GM21825 (cell line): ENCODE measurements at regions not wholly inside any gene's neighbourhood (a gene's known extent, or its start where the extent isn't known, plus 50 kb on each side); places are given as distances from the start of the nearest gene placed in this dataset.

Source experiments
- ATAC-seq: cut with Tn5 transposase; IDR thresholded peaks from one replicate; pipeline ENCODE4 v1.9.1; 2021; ENCODE audit warnings: mild to moderate bottlenecking, moderate library complexity; ENCODE audit not compliant: unreplicated experiment

GRCh38 chr20:24339210-24339641 is 130.2 kb upstream of the SYNDIG1 start:
- no peak for ATAC-seq

GRCh38 chr20:24337551-24337950 is 131.9 kb upstream of the SYNDIG1 start:
- ATAC-seq: no peak

- ATAC-seq: no peak
These were observed 132.4 kb upstream of the SYNDIG1 start for GRCh38 chr20:24337069-24337468.

GRCh38 chr20:24334830-24335229 is 134.6 kb upstream of the SYNDIG1 start:
- no peak for ATAC-seq

- no peak for ATAC-seq
These were observed 136.5 kb upstream of the SYNDIG1 start for GRCh38 chr20:24332956-24333355.

- ATAC-seq: no peak
These were observed 137.5 kb upstream of the SYNDIG1 start for GRCh38 chr20:24331939-24332338.

GRCh38 chr20:24328901-24329300 is 140.5 kb upstream of the SYNDIG1 start:
- ATAC-seq: no peak

- no peak for ATAC-seq
These were observed 147.5 kb upstream of the SYNDIG1 start for GRCh38 chr20:24321973-24322372.

- ATAC-seq: no peak
These were observed 150.7 kb upstream of the SYNDIG1 start for GRCh38 chr20:24318569-24319352.

GRCh38 chr20:24317224-24317623 is 152.2 kb upstream of the SYNDIG1 start:
- ATAC-seq: no peak

- ATAC-seq: no peak
These were observed 152.7 kb upstream of the SYNDIG1 start for GRCh38 chr20:24316731-24317130.

- ATAC-seq: no peak
These were observed 155.4 kb upstream of the SYNDIG1 start for GRCh38 chr20:24314053-24314452.

- no peak for ATAC-seq
These were observed 159.8 kb upstream of the SYNDIG1 start for GRCh38 chr20:24309596-24309995.

GRCh38 chr20:24305371-24305770 is 164.1 kb upstream of the SYNDIG1 start:
- ATAC-seq: no peak

- no peak for ATAC-seq
These were observed 165.1 kb upstream of the SYNDIG1 start for GRCh38 chr20:24304291-24304690.

GRCh38 chr20:24303393-24304170 is 165.8 kb upstream of the SYNDIG1 start:
- ATAC-seq: no peak

- ATAC-seq: no peak
These were observed 171.4 kb upstream of the SYNDIG1 start for GRCh38 chr20:24297993-24298392.

GRCh38 chr20:24296477-24297261 is 172.8 kb upstream of the SYNDIG1 start:
- no peak for ATAC-seq

GRCh38 chr20:24291014-24291413 is 178.4 kb upstream of the SYNDIG1 start:
- ATAC-seq: no peak

- no peak for ATAC-seq
These were observed 179.5 kb upstream of the SYNDIG1 start for GRCh38 chr20:24289737-24290481.

- ATAC-seq: no peak
These were observed 186.2 kb upstream of the SYNDIG1 start for GRCh38 chr20:24283186-24283585.
